Liver (tissue), 3 donors: ENCODE measurements at regions not wholly inside any gene's neighbourhood (a gene's known extent, or its start where the extent isn't known, plus 50 kb on each side); places are given as distances from the start of the nearest gene placed in this dataset.

Experiments used
- TAF1 ChIP-seq: conservative IDR thresholded peaks from 2 replicates; pipeline ENCODE4 v1.6.1; 2016; ENCODE audit warnings: antibody characterized with exemption, mild to moderate bottlenecking
- YY1 ChIP-seq: IDR thresholded peaks from 2 replicates; pipeline ENCODE4 v1.6.1; 2016; ENCODE audit warnings: antibody characterized with exemption, mild to moderate bottlenecking
- TF ChIP-seq, protein P1 (sequence below): IDR thresholded peaks from 2 replicates; pipeline ENCODE4 v1.6.1; 2016; ENCODE audit warnings: antibody characterized with exemption
- TF ChIP-seq, protein P2 (sequence below): fragments of 150-350 bp; IDR thresholded peaks from 2 replicates; pipeline ENCODE4 v1.5.1; 2017; ENCODE audit warnings: improper control_type of control experiment, low read depth, low read length; ENCODE audit not compliant: missing input control
- TF ChIP-seq, protein P3 (sequence below): IDR thresholded peaks from 2 replicates; pipeline ENCODE4 v1.6.1; 2016; ENCODE audit warnings: antibody characterized with exemption
- TF ChIP-seq, protein P4 (sequence below): IDR thresholded peaks from 2 replicates; pipeline ENCODE4 v1.6.1; 2016; ENCODE audit warnings: antibody characterized with exemption, mild to moderate bottlenecking
- donor health status: healthy.
- donor health status: healthy.

DNA sequence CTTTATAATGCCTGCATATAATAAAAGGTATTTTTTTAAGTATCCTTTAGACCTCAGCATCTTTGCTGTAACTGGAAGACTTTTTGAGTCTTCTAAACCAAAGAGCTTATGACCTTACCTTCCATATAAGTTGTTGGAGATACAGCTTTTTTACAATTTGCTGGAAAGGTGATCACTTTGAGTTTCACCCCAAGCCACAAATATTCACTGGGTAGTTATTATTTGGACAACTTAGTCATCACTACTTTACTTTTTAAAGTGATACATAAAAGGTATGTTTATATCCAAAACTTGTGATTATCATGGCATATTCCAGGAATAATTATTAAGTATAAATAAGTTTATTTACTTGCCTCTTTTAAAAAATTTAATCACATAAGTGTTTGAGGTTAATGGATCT lies 246.7 kb upstream of the NRIP1 start:
- TF ChIP-seq, protein P1, sequence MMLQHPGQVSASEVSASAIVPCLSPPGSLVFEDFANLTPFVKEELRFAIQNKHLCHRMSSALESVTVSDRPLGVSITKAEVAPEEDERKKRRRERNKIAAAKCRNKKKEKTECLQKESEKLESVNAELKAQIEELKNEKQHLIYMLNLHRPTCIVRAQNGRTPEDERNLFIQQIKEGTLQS: no peak
- TF ChIP-seq, protein P2, sequence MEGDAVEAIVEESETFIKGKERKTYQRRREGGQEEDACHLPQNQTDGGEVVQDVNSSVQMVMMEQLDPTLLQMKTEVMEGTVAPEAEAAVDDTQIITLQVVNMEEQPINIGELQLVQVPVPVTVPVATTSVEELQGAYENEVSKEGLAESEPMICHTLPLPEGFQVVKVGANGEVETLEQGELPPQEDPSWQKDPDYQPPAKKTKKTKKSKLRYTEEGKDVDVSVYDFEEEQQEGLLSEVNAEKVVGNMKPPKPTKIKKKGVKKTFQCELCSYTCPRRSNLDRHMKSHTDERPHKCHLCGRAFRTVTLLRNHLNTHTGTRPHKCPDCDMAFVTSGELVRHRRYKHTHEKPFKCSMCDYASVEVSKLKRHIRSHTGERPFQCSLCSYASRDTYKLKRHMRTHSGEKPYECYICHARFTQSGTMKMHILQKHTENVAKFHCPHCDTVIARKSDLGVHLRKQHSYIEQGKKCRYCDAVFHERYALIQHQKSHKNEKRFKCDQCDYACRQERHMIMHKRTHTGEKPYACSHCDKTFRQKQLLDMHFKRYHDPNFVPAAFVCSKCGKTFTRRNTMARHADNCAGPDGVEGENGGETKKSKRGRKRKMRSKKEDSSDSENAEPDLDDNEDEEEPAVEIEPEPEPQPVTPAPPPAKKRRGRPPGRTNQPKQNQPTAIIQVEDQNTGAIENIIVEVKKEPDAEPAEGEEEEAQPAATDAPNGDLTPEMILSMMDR: no peak
- no peak for TF ChIP-seq TAF1
- TF ChIP-seq, protein P3, sequence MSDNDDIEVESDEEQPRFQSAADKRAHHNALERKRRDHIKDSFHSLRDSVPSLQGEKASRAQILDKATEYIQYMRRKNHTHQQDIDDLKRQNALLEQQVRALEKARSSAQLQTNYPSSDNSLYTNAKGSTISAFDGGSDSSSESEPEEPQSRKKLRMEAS: no peak
- TF ChIP-seq, protein P4, sequence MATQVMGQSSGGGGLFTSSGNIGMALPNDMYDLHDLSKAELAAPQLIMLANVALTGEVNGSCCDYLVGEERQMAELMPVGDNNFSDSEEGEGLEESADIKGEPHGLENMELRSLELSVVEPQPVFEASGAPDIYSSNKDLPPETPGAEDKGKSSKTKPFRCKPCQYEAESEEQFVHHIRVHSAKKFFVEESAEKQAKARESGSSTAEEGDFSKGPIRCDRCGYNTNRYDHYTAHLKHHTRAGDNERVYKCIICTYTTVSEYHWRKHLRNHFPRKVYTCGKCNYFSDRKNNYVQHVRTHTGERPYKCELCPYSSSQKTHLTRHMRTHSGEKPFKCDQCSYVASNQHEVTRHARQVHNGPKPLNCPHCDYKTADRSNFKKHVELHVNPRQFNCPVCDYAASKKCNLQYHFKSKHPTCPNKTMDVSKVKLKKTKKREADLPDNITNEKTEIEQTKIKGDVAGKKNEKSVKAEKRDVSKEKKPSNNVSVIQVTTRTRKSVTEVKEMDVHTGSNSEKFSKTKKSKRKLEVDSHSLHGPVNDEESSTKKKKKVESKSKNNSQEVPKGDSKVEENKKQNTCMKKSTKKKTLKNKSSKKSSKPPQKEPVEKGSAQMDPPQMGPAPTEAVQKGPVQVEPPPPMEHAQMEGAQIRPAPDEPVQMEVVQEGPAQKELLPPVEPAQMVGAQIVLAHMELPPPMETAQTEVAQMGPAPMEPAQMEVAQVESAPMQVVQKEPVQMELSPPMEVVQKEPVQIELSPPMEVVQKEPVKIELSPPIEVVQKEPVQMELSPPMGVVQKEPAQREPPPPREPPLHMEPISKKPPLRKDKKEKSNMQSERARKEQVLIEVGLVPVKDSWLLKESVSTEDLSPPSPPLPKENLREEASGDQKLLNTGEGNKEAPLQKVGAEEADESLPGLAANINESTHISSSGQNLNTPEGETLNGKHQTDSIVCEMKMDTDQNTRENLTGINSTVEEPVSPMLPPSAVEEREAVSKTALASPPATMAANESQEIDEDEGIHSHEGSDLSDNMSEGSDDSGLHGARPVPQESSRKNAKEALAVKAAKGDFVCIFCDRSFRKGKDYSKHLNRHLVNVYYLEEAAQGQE: no peak
- no peak for TF ChIP-seq YY1
